Spleen (tissue), 11 donors: ENCODE measurements at regions not wholly inside any gene's neighbourhood (a gene's known extent, or its start where the extent isn't known, plus 50 kb on each side); places are given as distances from the start of the nearest gene placed in this dataset.

ENCODE experiments used
- DNase-seq: peaks from one replicate; pipeline ENCODE4 v3.0.0-alpha.2; 2020
- H3K27ac ChIP-seq, 8 donors: fragments of 200-600 bp; sonication (generic) in 7 of 8; 1 replicate in 4 of 8; 2 replicates in 4 of 8; pipeline versions ENCODE4 v1.5.0 to v1.8.0; 2016 to 2021; ENCODE audit warnings: inconsistent platforms in 4 of 8, mild to moderate bottlenecking in 4 of 8, moderate library complexity in 1 of 8
- H3K27me3 ChIP-seq, 7 donors: fragments of 200-600 bp; sonication (generic) in 6 of 7; replicated peaks in 1 of 7; 1 replicate in 4 of 7; 2 replicates in 3 of 7; pipeline versions ENCODE4 v1.5.0 to v1.8.0; 2016 to 2021; ENCODE audit warnings: inconsistent platforms in 3 of 7, mild to moderate bottlenecking in 1 of 7
- H3K36me3 ChIP-seq, 6 donors: fragments of 200-600 bp; sonication (generic) in 5 of 6; 1 replicate in 4 of 6; 2 replicates in 2 of 6; pipeline versions ENCODE4 v1.5.0 to v1.8.0; 2016 to 2021; ENCODE audit warnings: inconsistent platforms in 2 of 6
- H3K4me1 ChIP-seq, 6 donors: fragments of 200-600 bp; sonication (generic) in 5 of 6; 1 replicate in 3 of 6; 2 replicates in 3 of 6; pipeline versions ENCODE4 v1.5.0 to v1.8.0; 2016 to 2021; ENCODE audit warnings: inconsistent platforms in 3 of 6
- H3K4me3 ChIP-seq, 8 donors: fragments of 200-600 bp; sonication (generic) in 7 of 8; 1 replicate in 4 of 8; 2 replicates in 4 of 8; pipeline versions ENCODE4 v1.5.0 to v1.8.0; 2016 to 2021; ENCODE audit warnings: inconsistent platforms in 4 of 8, mild to moderate bottlenecking in 4 of 8, moderate library complexity in 2 of 8
- H3K9me3 ChIP-seq, 8 donors: fragments of 200-600 bp; sonication (generic) in 7 of 8; 1 replicate in 4 of 8; 2 replicates in 4 of 8; pipeline versions ENCODE4 v1.5.0 to v1.8.0; 2016 to 2021; ENCODE audit warnings: inconsistent platforms in 4 of 8
- CTCF ChIP-seq, 11 experiments: fragments of 200-600 bp in 7 of 11; fragments of 450-650 bp in 4 of 11; sonication (generic) in 4 of 11; IDR thresholded peaks in 8 of 11; conservative IDR thresholded peaks in 3 of 11; 1 replicate in 7 of 11; 2 replicates in 4 of 11; pipeline versions ENCODE4 v1.4.0 to v1.8.0; 2016 to 2021; ENCODE audit warnings: antibody characterized with exemption in 11 of 11, inconsistent platforms in 4 of 11, mild to moderate bottlenecking in 1 of 11
- POLR2A ChIP-seq, 3 donors: fragments of 450-650 bp; IDR thresholded peaks; one replicate each; pipeline ENCODE4 v1.5.1; 2017; ENCODE audit warnings: antibody characterized with exemption in 3 of 3, mild to moderate bottlenecking in 1 of 3
- POLR2AphosphoS5 ChIP-seq, 3 donors: sonication (generic); formaldehyde crosslinking; IDR thresholded peaks; one replicate each; pipeline ENCODE4 v1.5.1; 2017; ENCODE audit warnings: antibody characterized with exemption in 3 of 3
- WGBS, 5 donors: extraction: QIAGEN DNeasy Blood & Tissue Kit in 3 of 5; methylation state at CpG; one replicate each; pipeline versions ENCODE4 v1.1.5 to v1.1.7; 2013 to 2018; 5-methylcytosine and 5-hydroxymethylcytosine counted together
- intact Hi-C: fragments of 100-400 bp; cut with DNase I; formaldehyde crosslinking; loops from one replicate; pipeline ENCODE4 v1.15.0; 2023; ENCODE audit warnings: low total_unique reads
- donor health status: healthy with polysubstance abuse.
- donor health status: DM: no; HTN: no; CAD: no; lungs with moderate emphysema.
- donor health status: DM: no; HTN: no; CAD: no.
- donor health status: Bipolar disorder and iron deficiency.
- donor health status: healthy.
- donor health status: DM: no; HTN: no; CAD: no.
- donor health status: DM: yes; HTN: yes; CAD: no.

- DNase-seq: no peak
- Histone ChIP-seq H3K4me1 (no peaks in the 10 kb centered on the region), H3K36me3 (no peaks in the 10 kb centered on the region), H3K4me3 (no peak overlapping the region), H3K9me3 (peaks cover 0 to 19% (median 3%) of the 10 kb centered on the region in 8 donors), H3K27ac (no peak overlapping the region), H3K27me3 (no peaks in the 10 kb centered on the region)
- TF ChIP-seq POLR2AphosphoS5 (IDR thresholded peaks at IDR 0.05) (no peak), CTCF (IDR thresholded peaks at IDR 0.05 in 8 of 11, conservative IDR thresholded peaks at IDR 0.05 in 3 of 11) (no peak), POLR2A (IDR thresholded peaks at IDR 0.05) (no peak)
- intact Hi-C loops: no loop called here
- WGBS, 5 donors: 58 to 81% (median 73%) methylated on average over 2 of the region's 2 CpGs
Observed at GRCh38 chr3:174710612-174711011, 148.5 kb upstream of the NAALADL2 start.

- Histone ChIP-seq H3K9me3 (peaks cover 0 to 11% (median 0%) of the 10 kb centered on the region in 8 donors), H3K27ac (no peak overlapping the region), H3K4me3 (no peak overlapping the region), H3K27me3 (no peaks in the 10 kb centered on the region), H3K36me3 (no peaks in the 10 kb centered on the region), H3K4me1 (no peaks in the 10 kb centered on the region)
- DNase-seq: no peak
- TF ChIP-seq CTCF (IDR thresholded peaks at IDR 0.05 in 8 of 11, conservative IDR thresholded peaks at IDR 0.05 in 3 of 11): no peak
- TF ChIP-seq POLR2A (IDR thresholded peaks at IDR 0.05): no peak
- no peak for TF ChIP-seq POLR2AphosphoS5 (IDR thresholded peaks at IDR 0.05)
- intact Hi-C loops: no loop called here
Observed at GRCh38 chr3:174715386-174715785, 143.7 kb upstream of the NAALADL2 start.

GRCh38 chr3:174716956-174717505, 142.1 kb upstream of the NAALADL2 start:
- no peaks in the 10 kb centered on the region for H3K27me3 ChIP-seq
- no peaks in the 10 kb centered on the region for H3K36me3 ChIP-seq
- no peak overlapping the region for H3K27ac ChIP-seq
- H3K9me3 ChIP-seq: peaks cover 0 to 10% (median 0%) of the 10 kb centered on the region in 8 donors
- no peaks in the 10 kb centered on the region for H3K4me1 ChIP-seq
- no peak overlapping the region for H3K4me3 ChIP-seq
- DNase-seq: no peak
- 80 to 92% (median 88%) methylated on average over 2 of the region's 2 CpGs for WGBS, 5 donors
- intact Hi-C loops: no loop called here
- no peak for TF ChIP-seq CTCF (IDR thresholded peaks at IDR 0.05 in 8 of 11, conservative IDR thresholded peaks at IDR 0.05 in 3 of 11)
- TF ChIP-seq POLR2A (IDR thresholded peaks at IDR 0.05): no peak
- no peak for TF ChIP-seq POLR2AphosphoS5 (IDR thresholded peaks at IDR 0.05)

GRCh38 chr3:174720717-174721116, 138.4 kb upstream of the NAALADL2 start:
- Histone ChIP-seq H3K9me3 (peaks cover 0 to 9% (median 0%) of the 10 kb centered on the region in 8 donors), H3K4me3 (no peak overlapping the region), H3K27ac (no peak overlapping the region), H3K4me1 (no peaks in the 10 kb centered on the region), H3K27me3 (no peaks in the 10 kb centered on the region), H3K36me3 (no peaks in the 10 kb centered on the region)
- intact Hi-C loops: no loop called here
- DNase-seq: no peak
- 85 to 94% (median 91%) methylated on average over 5 of the region's 5 CpGs for WGBS, 5 donors
- TF ChIP-seq CTCF (IDR thresholded peaks at IDR 0.05 in 8 of 11, conservative IDR thresholded peaks at IDR 0.05 in 3 of 11): no peak
- no peak for TF ChIP-seq POLR2A (IDR thresholded peaks at IDR 0.05)
- no peak for TF ChIP-seq POLR2AphosphoS5 (IDR thresholded peaks at IDR 0.05)
